ENCODE measurements at regions not wholly inside any gene's neighbourhood (a gene's known extent, or its start where the extent isn't known, plus 50 kb on each side); places are given as distances from the start of the nearest gene placed in this dataset.

DNA sequence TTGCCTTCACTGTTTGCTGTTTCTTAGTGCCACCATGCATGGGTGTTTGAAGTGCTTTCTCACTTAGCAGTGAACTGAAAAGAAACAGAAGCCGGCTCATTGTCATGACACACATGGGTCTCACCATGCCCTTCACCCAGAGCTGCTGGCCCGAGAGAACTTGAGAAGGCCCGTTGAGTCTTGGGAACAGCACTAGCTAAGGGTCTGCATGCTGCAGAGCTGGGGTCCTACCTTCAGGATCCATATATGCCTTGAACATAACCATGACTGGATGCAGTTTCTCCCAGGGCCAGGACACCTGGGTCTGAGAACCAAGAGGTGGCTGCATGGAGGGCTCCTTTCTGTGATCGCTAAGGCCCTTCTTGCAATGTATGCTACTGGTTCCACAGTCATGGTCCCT, 245.5 kb upstream of the HS6ST1 start:
- TF ChIP-seq, protein P1, sequence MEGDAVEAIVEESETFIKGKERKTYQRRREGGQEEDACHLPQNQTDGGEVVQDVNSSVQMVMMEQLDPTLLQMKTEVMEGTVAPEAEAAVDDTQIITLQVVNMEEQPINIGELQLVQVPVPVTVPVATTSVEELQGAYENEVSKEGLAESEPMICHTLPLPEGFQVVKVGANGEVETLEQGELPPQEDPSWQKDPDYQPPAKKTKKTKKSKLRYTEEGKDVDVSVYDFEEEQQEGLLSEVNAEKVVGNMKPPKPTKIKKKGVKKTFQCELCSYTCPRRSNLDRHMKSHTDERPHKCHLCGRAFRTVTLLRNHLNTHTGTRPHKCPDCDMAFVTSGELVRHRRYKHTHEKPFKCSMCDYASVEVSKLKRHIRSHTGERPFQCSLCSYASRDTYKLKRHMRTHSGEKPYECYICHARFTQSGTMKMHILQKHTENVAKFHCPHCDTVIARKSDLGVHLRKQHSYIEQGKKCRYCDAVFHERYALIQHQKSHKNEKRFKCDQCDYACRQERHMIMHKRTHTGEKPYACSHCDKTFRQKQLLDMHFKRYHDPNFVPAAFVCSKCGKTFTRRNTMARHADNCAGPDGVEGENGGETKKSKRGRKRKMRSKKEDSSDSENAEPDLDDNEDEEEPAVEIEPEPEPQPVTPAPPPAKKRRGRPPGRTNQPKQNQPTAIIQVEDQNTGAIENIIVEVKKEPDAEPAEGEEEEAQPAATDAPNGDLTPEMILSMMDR (conservative IDR thresholded peaks at IDR 0.05 in 1 of 2, IDR thresholded peaks at IDR 0.05 in 1 of 2; ENCODE audit: low read depth in 1 of 2, low read length in 2 of 2), result no peak
- TF ChIP-seq EZH2 (IDR thresholded peaks at IDR 0.05; ENCODE audit: low read length, missing control alignments), result no peak
